A549 (cell line): ENCODE measurements at regions not wholly inside any gene's neighbourhood (a gene's known extent, or its start where the extent isn't known, plus 50 kb on each side); places are given as distances from the start of the nearest gene placed in this dataset.

Source experiments
- CBX2 ChIP-seq: fragments of 200-600 bp; sonication (generic); IDR thresholded peaks from 2 replicates; pipeline ENCODE4 v1.6.1; 2016; ENCODE audit warnings: low read depth, mild to moderate bottlenecking, borderline replicate concordance
- EP300 ChIP-seq, 2 experiments: fragments of >200 bp; sonication (Bioruptor Twin); formaldehyde crosslinking; IDR thresholded peaks; 2 replicates in 1 of 2; 3 replicates in 1 of 2; pipeline ENCODE4 v1.6.1; 2016 to 2017
- HDAC2 ChIP-seq: fragments of 200-600 bp; sonication (generic); IDR thresholded peaks from 2 replicates; pipeline ENCODE4 v1.6.1; 2016
- HEYL ChIP-seq: fragments of 250-450 bp; sonication (Bioruptor Pico); IDR thresholded peaks from 2 replicates; pipeline ENCODE4 v1.8.0; 2021; ENCODE audit warnings: mild to moderate bottlenecking, moderate library complexity
- HMGXB4 ChIP-seq: fragments of 250-450 bp; sonication (Bioruptor Pico); IDR thresholded peaks from 2 replicates; pipeline ENCODE4 v1.5.0; 2021; ENCODE audit warnings: mild to moderate bottlenecking, moderate library complexity, borderline replicate concordance
- POLR2A ChIP-seq: IDR thresholded peaks from 2 replicates; pipeline ENCODE4 v1.6.1; 2012; ENCODE audit warnings: mild to moderate bottlenecking, low read length
- POLR2AphosphoS2 ChIP-seq: conservative IDR thresholded peaks from 2 replicates; pipeline ENCODE4 v1.6.1; 2012; ENCODE audit warnings: low read length, improper control_type of control experiment, inconsistent platforms
- RAD21 ChIP-seq, 2 experiments: fragments of >200 bp in 1 of 2; sonication (Bioruptor Twin) in 1 of 2; formaldehyde crosslinking in 1 of 2; IDR thresholded peaks in 1 of 2; conservative IDR thresholded peaks in 1 of 2; 2 replicates in 1 of 2; 3 replicates in 1 of 2; pipeline ENCODE4 v1.6.1; 2012 to 2018; ENCODE audit warnings: inconsistent platforms in 1 of 2
- TF ChIP-seq, protein P1 (sequence below): fragments of >200 bp; sonication (Bioruptor Twin); formaldehyde crosslinking; IDR thresholded peaks from 3 replicates; pipeline ENCODE4 v1.5.1; 2016

DNA sequence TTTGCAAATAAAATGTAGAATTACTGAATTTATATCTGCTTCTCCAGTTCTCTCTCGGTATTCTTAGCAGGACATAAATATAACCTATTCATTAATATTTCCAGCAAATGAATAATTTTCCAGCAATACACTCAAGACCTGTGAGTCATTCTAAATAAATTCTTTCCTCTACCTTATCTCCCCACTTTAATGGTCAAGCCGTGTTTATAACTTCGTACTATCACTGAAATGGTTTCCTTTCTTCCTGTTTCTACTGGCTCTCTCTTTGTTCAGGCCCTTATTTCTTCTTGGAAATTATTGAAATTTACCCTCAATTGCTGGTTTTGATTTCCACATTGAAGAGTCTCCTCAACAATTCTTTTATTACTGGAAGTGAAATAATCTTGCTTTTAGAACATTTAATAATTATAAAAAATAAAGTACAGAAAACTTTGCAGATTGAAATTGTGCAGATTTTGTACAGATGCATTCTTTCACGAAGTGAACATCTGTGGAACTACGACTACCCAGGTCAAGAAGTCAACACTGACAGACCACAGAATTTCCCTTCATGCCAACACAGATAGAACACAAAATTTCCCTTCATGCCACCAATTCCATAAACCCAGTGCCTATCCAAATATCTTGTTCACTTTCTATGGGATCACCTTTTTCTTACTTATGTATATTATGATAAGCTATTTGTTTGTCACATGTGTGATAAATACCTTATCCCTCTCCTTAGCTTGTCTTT lies 205.7 kb downstream of the FAT4 start:
- no peak for TF ChIP-seq HMGXB4 (CRISPR knock-in tag)
- no peak for TF ChIP-seq EP300 (IDR thresholded peaks at IDR 0.05)
- TF ChIP-seq POLR2A, result no peak
- TF ChIP-seq, protein P1, sequence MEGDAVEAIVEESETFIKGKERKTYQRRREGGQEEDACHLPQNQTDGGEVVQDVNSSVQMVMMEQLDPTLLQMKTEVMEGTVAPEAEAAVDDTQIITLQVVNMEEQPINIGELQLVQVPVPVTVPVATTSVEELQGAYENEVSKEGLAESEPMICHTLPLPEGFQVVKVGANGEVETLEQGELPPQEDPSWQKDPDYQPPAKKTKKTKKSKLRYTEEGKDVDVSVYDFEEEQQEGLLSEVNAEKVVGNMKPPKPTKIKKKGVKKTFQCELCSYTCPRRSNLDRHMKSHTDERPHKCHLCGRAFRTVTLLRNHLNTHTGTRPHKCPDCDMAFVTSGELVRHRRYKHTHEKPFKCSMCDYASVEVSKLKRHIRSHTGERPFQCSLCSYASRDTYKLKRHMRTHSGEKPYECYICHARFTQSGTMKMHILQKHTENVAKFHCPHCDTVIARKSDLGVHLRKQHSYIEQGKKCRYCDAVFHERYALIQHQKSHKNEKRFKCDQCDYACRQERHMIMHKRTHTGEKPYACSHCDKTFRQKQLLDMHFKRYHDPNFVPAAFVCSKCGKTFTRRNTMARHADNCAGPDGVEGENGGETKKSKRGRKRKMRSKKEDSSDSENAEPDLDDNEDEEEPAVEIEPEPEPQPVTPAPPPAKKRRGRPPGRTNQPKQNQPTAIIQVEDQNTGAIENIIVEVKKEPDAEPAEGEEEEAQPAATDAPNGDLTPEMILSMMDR, result no peak
- no peak for TF ChIP-seq HEYL (CRISPR knock-in tag)
- no peak for TF ChIP-seq RAD21 (conservative IDR thresholded peaks at IDR 0.05 in 1 of 2, IDR thresholded peaks at IDR 0.05 in 1 of 2)
- TF ChIP-seq POLR2AphosphoS2, result no peak
- TF ChIP-seq CBX2, result no peak
- TF ChIP-seq HDAC2, result no peak
